Gastroesophageal sphincter (tissue), 3 donors: ENCODE measurements at regions not wholly inside any gene's neighbourhood (a gene's known extent, or its start where the extent isn't known, plus 50 kb on each side); places are given as distances from the start of the nearest gene placed in this dataset.

ENCODE experiments used
- EP300 ChIP-seq: sonication (generic); formaldehyde crosslinking; IDR thresholded peaks from one replicate; pipeline ENCODE4 v1.6.1; 2017; ENCODE audit warnings: antibody characterized with exemption, mild to moderate bottlenecking
- POLR2A ChIP-seq, 2 donors: fragments of 450-650 bp; IDR thresholded peaks; one replicate each; pipeline ENCODE4 v1.6.1; 2017; ENCODE audit warnings: antibody characterized with exemption in 2 of 2, mild to moderate bottlenecking in 2 of 2, moderate library complexity in 1 of 2
- POLR2AphosphoS5 ChIP-seq: sonication (generic); formaldehyde crosslinking; IDR thresholded peaks from one replicate; pipeline ENCODE4 v1.6.1; 2017; ENCODE audit warnings: antibody characterized with exemption
- TF ChIP-seq, protein P1 (sequence below), 4 experiments: fragments of 200-600 bp in 2 of 4; fragments of 450-650 bp in 2 of 4; sonication (generic) in 1 of 4; IDR thresholded peaks; one replicate each; pipeline ENCODE4 v1.5.1; 2017 to 2019; ENCODE audit warnings: antibody characterized with exemption in 4 of 4, mild to moderate bottlenecking in 2 of 4, moderate library complexity in 2 of 4

DNA sequence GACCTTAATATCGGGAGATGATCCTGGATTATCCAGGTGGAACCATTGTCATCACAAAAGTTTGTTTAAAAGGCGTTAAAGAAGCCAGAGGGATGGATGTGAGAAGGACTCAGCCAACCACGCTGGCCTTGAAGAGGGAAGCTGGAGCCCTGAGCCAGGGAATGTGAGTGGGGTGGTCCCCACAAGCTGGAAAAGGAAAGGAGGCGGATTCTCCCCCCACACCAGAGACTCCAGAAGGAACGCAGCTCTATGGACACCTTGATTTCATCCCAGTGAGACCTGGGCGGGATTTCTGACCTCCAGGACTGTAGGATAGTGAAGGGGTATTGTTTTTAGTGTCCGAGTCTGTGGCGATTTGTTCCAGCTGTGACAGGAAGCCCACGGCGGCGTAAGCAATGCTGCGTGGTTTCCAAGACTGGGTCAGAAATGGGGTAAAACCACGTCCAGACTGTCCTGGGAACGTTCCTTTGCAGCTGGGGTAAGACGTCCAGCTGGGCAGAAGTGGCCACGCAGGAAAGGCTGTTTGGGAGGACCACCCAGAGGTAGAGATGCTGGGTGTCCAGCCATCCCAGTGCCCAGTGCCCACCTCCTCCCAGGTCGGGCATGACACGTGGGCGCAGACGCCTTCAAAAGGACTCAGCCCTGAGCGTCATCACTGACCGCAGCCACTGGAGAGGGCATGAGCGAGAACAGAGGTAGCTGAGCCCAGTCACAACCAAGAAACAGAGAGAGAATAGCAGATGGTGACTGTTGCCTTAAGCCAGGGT, 125.4 kb upstream of the USP29 start:
- no peak for TF ChIP-seq POLR2A (IDR thresholded peaks at IDR 0.05)
- TF ChIP-seq, protein P1, sequence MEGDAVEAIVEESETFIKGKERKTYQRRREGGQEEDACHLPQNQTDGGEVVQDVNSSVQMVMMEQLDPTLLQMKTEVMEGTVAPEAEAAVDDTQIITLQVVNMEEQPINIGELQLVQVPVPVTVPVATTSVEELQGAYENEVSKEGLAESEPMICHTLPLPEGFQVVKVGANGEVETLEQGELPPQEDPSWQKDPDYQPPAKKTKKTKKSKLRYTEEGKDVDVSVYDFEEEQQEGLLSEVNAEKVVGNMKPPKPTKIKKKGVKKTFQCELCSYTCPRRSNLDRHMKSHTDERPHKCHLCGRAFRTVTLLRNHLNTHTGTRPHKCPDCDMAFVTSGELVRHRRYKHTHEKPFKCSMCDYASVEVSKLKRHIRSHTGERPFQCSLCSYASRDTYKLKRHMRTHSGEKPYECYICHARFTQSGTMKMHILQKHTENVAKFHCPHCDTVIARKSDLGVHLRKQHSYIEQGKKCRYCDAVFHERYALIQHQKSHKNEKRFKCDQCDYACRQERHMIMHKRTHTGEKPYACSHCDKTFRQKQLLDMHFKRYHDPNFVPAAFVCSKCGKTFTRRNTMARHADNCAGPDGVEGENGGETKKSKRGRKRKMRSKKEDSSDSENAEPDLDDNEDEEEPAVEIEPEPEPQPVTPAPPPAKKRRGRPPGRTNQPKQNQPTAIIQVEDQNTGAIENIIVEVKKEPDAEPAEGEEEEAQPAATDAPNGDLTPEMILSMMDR (IDR thresholded peaks at IDR 0.05) = no peak
- no peak for TF ChIP-seq POLR2AphosphoS5
- TF ChIP-seq EP300 = no peak
